Breast epithelium (tissue), 3 donors: ENCODE measurements at regions not wholly inside any gene's neighbourhood (a gene's known extent, or its start where the extent isn't known, plus 50 kb on each side); places are given as distances from the start of the nearest gene placed in this dataset.

Experiments used
- POLR2A ChIP-seq: fragments of 450-650 bp; IDR thresholded peaks from one replicate; pipeline ENCODE4 v1.6.1; 2016; ENCODE audit warnings: antibody characterized with exemption, mild to moderate bottlenecking, moderate library complexity
- POLR2AphosphoS5 ChIP-seq, 3 donors: sonication (generic); formaldehyde crosslinking; IDR thresholded peaks; one replicate each; pipeline ENCODE4 v1.6.1; 2017; ENCODE audit warnings: antibody characterized with exemption in 3 of 3

DNA sequence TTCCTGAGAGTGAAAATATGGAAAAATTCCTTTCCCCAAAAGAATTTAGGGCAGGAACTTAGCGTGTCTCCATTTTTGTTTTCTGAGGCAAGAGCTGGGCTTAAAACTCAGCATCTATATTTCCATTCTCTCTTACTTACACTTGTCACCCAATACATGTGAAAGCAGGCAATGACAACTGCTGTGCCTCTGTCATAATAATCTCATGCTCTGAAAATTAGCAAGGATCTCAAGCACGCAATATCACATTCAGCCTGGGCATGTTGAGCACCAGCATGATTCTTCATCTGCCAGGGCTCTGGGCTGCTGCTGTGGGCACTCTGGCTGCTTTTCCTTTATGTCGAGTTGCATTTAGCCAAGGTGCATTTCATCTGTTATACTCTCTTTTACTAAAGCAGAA, 255.5 kb downstream of the SNX10 start:
- no peak for TF ChIP-seq POLR2A
- no peak for TF ChIP-seq POLR2AphosphoS5 (IDR thresholded peaks at IDR 0.05)
